Liver (tissue), 8 donors: ENCODE measurements at regions not wholly inside any gene's neighbourhood (a gene's known extent, or its start where the extent isn't known, plus 50 kb on each side); places are given as distances from the start of the nearest gene placed in this dataset.
"Not testable (repeated sequence)": the region's sequence is repeated elsewhere in the genome, so short reads cannot be mapped to it uniquely, and the experiment has no call there.

ENCODE experiments used
- DNase-seq: peaks from one replicate; pipeline ENCODE4 v3.0.0-alpha.2; 2017; ENCODE audit warnings: low spot score
- H3K27ac ChIP-seq, 2 donors: one replicate each; pipeline ENCODE4 v1.7.0; 2013; ENCODE audit warnings: inconsistent platforms in 2 of 2, low read length in 2 of 2, control low read depth in 1 of 2, low read depth in 1 of 2, mild to moderate bottlenecking in 1 of 2
- H3K27me3 ChIP-seq, 4 donors: one replicate each; pipeline versions ENCODE4 v1.6.1 to v1.7.0; 2013; ENCODE audit warnings: low read length in 3 of 4, inconsistent platforms in 1 of 4, mild to moderate bottlenecking in 1 of 4, moderate library complexity in 1 of 4; ENCODE audit not compliant: control insufficient read depth in 4 of 4, insufficient read depth in 4 of 4
- H3K36me3 ChIP-seq, 4 donors: one replicate each; pipeline versions ENCODE4 v1.6.1 to v1.7.0; 2013; ENCODE audit warnings: low read length in 3 of 4, mild to moderate bottlenecking in 3 of 4, low read depth in 1 of 4, moderate library complexity in 1 of 4; ENCODE audit not compliant: control insufficient read depth in 4 of 4, insufficient read depth in 3 of 4
- H3K4me1 ChIP-seq, 4 donors: one replicate each; pipeline versions ENCODE4 v1.6.1 to v1.7.0; 2013; ENCODE audit warnings: low read length in 3 of 4, mild to moderate bottlenecking in 3 of 4, moderate library complexity in 1 of 4; ENCODE audit not compliant: control insufficient read depth in 4 of 4, insufficient read depth in 4 of 4
- H3K4me3 ChIP-seq, 3 donors: one replicate each; pipeline versions ENCODE4 v1.6.1 to v1.7.0; 2013; ENCODE audit warnings: low read length in 3 of 3, control low read depth in 1 of 3, low read depth in 1 of 3, mild to moderate bottlenecking in 1 of 3
- H3K9ac ChIP-seq, 2 donors: one replicate each; pipeline ENCODE4 v1.7.0; 2013; ENCODE audit warnings: low read length in 2 of 2, mild to moderate bottlenecking in 2 of 2, moderate library complexity in 2 of 2, control low read depth in 1 of 2, low read depth in 1 of 2
- H3K9me3 ChIP-seq, 4 donors: one replicate each; pipeline versions ENCODE4 v1.6.1 to v1.7.0; 2013; ENCODE audit warnings: low read length in 3 of 4; ENCODE audit not compliant: control insufficient read depth in 4 of 4
- ATF3 ChIP-seq: IDR thresholded peaks from 2 replicates; pipeline ENCODE4 v1.6.1; 2016; ENCODE audit warnings: antibody characterized with exemption
- CTCF ChIP-seq: fragments of 150-350 bp; IDR thresholded peaks from 2 replicates; pipeline ENCODE4 v1.5.1; 2017; ENCODE audit warnings: improper control_type of control experiment, low read depth, low read length; ENCODE audit not compliant: missing input control
- EGR1 ChIP-seq, 2 donors: IDR thresholded peaks; 2 replicates each; pipeline ENCODE4 v1.6.1; 2016 to 2018; ENCODE audit warnings: antibody characterized with exemption in 2 of 2, low read depth in 2 of 2
- FOXA1 ChIP-seq: IDR thresholded peaks from 2 replicates; pipeline ENCODE4 v1.6.1; 2016; ENCODE audit warnings: antibody characterized with exemption
- GABPA ChIP-seq, 2 donors: IDR thresholded peaks in 1 of 2; conservative IDR thresholded peaks in 1 of 2; 2 replicates each; pipeline ENCODE4 v1.6.1; 2016; ENCODE audit warnings: antibody characterized with exemption in 2 of 2, mild to moderate bottlenecking in 1 of 2, moderate library complexity in 1 of 2
- HNF4A ChIP-seq, 2 donors: conservative IDR thresholded peaks; 2 replicates each; pipeline ENCODE4 v1.6.1; 2016; ENCODE audit warnings: antibody characterized with exemption in 2 of 2, mild to moderate bottlenecking in 2 of 2
- HNF4G ChIP-seq: IDR thresholded peaks from 2 replicates; pipeline ENCODE4 v1.6.1; 2016; ENCODE audit warnings: antibody characterized with exemption
- JUND ChIP-seq, 2 donors: IDR thresholded peaks; 2 replicates each; pipeline ENCODE4 v1.6.1; 2016; ENCODE audit warnings: antibody characterized with exemption in 2 of 2
- MAX ChIP-seq: IDR thresholded peaks from 2 replicates; pipeline ENCODE4 v1.6.1; 2016; ENCODE audit warnings: antibody characterized with exemption
- NR2F2 ChIP-seq: IDR thresholded peaks from 2 replicates; pipeline ENCODE4 v1.6.1; 2016; ENCODE audit warnings: antibody characterized with exemption
- RAD21 ChIP-seq, 2 donors: IDR thresholded peaks; 2 replicates each; pipeline ENCODE4 v1.6.1; 2016; ENCODE audit warnings: antibody characterized with exemption in 2 of 2, mild to moderate bottlenecking in 2 of 2
- REST ChIP-seq: IDR thresholded peaks from 2 replicates; pipeline ENCODE4 v1.6.1; 2016; ENCODE audit warnings: antibody characterized with exemption, mild to moderate bottlenecking
- RXRA ChIP-seq, 2 donors: IDR thresholded peaks; 2 replicates each; pipeline ENCODE4 v1.6.1; 2017 to 2018; ENCODE audit warnings: antibody characterized with exemption in 2 of 2, mild to moderate bottlenecking in 1 of 2
- SP1 ChIP-seq: IDR thresholded peaks from 2 replicates; pipeline ENCODE4 v1.6.1; 2018; ENCODE audit warnings: antibody characterized with exemption, mild to moderate bottlenecking
- YY1 ChIP-seq: IDR thresholded peaks from 2 replicates; pipeline ENCODE4 v1.6.1; 2016; ENCODE audit warnings: antibody characterized with exemption, mild to moderate bottlenecking
- ZBTB33 ChIP-seq: IDR thresholded peaks from 2 replicates; pipeline ENCODE4 v1.6.1; 2016; ENCODE audit warnings: antibody characterized with exemption
- WGBS: extraction: QIAGEN DNeasy Blood & Tissue Kit; methylation state at CpG from one replicate; pipeline ENCODE4 v1.1.7; 2013; 5-methylcytosine and 5-hydroxymethylcytosine counted together
- donor health status: healthy.
- donor health status: healthy.
- donor health status: healthy.
- donor health status: healthy.
- donor health status: healthy.

- DNase-seq = no peak
- no peaks in the 10 kb centered on the region for H3K9me3 ChIP-seq
- H3K9ac ChIP-seq = no peak overlapping the region
- H3K36me3 ChIP-seq = no peaks in the 10 kb centered on the region
- TF ChIP-seq YY1 = no peak
- H3K27me3 ChIP-seq = no peaks in the 10 kb centered on the region
- no peaks in the 10 kb centered on the region for H3K4me1 ChIP-seq
- H3K4me3 ChIP-seq = no peak overlapping the region
- WGBS = 76% methylated on average over 4 of the region's 4 CpGs
- H3K27ac ChIP-seq = no peak overlapping the region
These were observed 2028.2 kb upstream of the ACO1 start for GRCh38 chr9:30356221-30356620.

- H3K4me3 ChIP-seq = no peak overlapping the region
- no peak overlapping the region for H3K9ac ChIP-seq
- H3K36me3 ChIP-seq = no peaks in the 10 kb centered on the region
- H3K27me3 ChIP-seq = no peaks in the 10 kb centered on the region
- H3K4me1 ChIP-seq = no peaks in the 10 kb centered on the region
- no peak overlapping the region for H3K27ac ChIP-seq
- TF ChIP-seq SP1 (no peak), RXRA (IDR thresholded peaks at IDR 0.05) (no peak), REST (no peak), ZBTB33 (no peak), HNF4G (no peak), FOXA1 (no peak), JUND (IDR thresholded peaks at IDR 0.05) (no peak), MAX (no peak), EGR1 (IDR thresholded peaks at IDR 0.05; ENCODE audit: low read depth in 2 of 2) (no peak), NR2F2 (no peak), ATF3 (no peak), HNF4A (conservative IDR thresholded peaks at IDR 0.05) (no peak), GABPA (IDR thresholded peaks at IDR 0.05 in 1 of 2, conservative IDR thresholded peaks at IDR 0.05 in 1 of 2) (no peak), CTCF (no peak), YY1 (no peak), RAD21 (IDR thresholded peaks at IDR 0.05) (no peak)
- H3K9me3 ChIP-seq = no peaks in the 10 kb centered on the region
- DNase-seq = no peak
These were observed 2022.1 kb upstream of the ACO1 start for GRCh38 chr9:30362373-30362772.

- not testable (repeated sequence) for DNase-seq, H3K27ac ChIP-seq, H3K9me3 ChIP-seq, H3K27me3 ChIP-seq, H3K4me1 ChIP-seq, H3K36me3 ChIP-seq, H3K4me3 ChIP-seq, H3K9ac ChIP-seq
- 80% methylated on average over 4 of the region's 4 CpGs for WGBS
These were observed 2018.3 kb upstream of the ACO1 start for GRCh38 chr9:30366140-30366539.
